COR-L47 (cell line): ENCODE measurements at regions not wholly inside any gene's neighbourhood (a gene's known extent, or its start where the extent isn't known, plus 50 kb on each side); places are given as distances from the start of the nearest gene placed in this dataset.
"Not testable (repeated sequence)": the region's sequence is repeated elsewhere in the genome, so short reads cannot be mapped to it uniquely, and the experiment has no call there.

Experiments used
- DNase-seq: peaks from one replicate; lab custom pipeline; 2025; lab: John Stamatoyannopoulos, UW

DNA sequence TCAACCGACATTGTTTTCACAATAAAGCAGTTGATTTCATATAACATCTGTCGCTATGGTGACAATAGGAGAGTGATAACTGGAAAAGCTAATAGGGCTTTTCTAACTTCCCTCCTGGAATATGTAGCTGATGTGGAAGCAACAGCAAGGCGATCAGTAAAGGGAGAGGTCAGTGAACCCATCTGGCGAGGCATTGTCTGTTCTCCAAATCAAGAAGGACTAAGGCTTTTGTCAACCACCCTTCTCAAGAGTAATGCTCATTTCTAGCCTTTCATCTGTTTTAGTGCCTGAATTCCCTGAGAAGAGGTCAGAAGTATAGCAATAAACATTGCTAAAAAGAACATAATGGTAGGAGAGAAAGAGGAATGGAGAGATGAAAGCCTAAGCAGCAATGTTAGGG lies 201.3 kb downstream of the AKAP7 start:
- DNase-seq = no peak

DNA sequence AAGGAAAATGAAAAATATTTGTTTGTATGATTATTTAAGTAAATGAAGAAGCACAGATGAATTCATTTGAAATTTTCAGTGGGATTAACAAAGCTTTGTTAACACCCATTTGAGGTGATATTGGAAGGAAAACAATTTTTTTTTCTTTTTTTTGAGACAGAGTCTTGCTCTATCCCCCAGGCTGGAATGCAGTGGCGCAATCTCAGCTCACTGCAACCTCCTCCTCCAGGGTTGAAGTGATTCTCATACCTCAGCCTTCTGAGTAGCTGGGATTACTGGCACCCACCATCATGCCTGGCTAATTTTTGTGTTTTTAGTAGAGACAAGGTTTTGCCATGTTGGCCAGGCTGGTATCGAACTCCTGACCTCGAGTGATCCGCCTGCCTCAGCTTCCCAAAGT lies 211.6 kb downstream of the AKAP7 start:
- not testable (repeated sequence) for DNase-seq

DNA sequence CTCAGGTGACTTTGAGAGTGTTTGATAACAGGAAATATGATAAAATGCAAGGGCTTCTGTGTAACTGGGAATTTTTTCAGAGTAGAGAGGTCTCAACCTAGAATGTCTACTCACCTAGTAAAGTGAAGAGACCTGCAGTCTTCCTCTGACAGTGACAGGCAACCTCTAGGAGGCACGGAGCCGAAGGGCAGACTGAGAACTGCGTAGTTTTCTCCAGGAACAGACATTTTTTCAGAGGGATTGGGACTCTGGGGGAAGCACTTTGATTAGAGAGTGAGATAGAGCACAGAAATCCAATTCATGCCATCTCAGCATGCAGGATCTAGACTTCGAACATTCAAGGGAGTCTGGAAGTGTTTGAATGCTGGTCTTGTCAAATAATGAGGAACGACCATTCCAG lies 213.3 kb downstream of the AKAP7 start:
- no peak for DNase-seq

DNA sequence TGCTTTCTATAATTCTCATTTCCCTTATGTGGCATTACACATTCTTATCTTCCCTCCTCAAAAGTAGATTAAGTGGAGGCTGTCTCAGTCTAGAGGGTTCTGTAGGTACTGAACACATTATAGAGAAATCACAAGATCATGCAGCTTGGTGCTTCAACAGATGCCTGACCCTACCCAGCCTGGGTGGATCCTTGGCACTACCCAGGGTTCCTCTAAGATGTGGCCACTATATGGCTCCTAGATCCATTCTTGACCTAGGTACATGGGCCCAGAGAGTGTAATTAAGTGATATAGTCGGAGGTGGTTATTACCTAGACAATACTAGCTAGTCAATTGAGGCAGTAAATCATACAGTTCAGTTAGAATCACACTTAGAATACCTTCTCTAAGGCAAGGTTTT lies 213.9 kb downstream of the AKAP7 start:
- no peak for DNase-seq

DNA sequence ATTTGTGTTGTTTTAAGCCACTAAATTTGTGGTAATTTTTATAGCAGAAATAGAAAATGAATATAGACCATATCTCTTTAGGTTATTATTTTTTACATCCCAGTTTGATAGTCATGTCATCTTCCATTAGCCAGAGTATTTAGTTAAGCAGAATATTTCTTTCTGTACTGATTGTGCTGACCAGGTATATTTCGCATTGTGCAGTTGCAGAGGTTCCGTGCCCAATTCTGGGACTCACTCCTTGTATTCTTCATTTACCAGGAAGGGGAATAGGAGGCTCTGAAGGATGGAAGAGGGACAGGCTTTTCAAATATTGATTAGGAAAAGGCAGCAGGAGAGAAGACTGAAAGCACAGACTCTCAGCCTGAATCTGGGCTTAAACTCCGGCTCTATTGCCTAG lies 217.8 kb downstream of the AKAP7 start:
- no peak for DNase-seq

DNA sequence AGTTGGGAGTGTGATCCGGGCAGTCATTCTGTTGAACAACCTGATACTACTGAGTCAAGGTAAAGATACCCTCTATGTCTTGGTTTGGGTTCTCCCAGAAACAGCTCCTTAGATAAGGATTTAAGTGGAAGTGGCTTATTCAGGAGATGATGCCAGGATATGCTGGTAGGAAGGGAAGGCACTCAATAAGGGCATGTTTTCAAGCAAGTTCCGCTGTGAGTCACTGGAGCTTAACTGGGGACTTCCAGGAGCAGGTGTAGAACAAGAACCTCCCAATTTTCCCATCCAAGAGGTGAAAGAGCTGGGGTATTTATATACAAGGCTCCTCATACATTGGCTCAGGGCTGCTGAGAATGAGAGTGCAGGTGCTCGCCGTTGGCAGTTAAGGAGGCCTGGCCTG lies 218.6 kb downstream of the AKAP7 start:
- no peak for DNase-seq

DNA sequence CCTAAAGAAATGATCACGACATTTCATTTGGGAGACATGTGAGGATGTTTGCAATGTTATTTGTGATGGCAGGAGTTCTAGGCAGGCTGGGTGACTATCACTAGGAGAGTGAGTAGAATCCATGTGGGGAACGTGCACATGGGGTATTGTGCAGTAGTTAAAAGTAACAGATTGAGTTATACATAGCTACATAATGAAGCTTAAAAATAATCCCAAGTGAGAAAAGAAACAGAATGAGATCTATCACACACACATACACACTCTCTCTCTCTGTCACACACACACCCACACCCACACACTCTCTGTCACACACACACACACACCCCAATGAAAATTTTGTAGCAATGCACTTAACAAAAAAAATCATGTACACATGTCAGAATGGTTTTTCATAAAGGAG lies 218.7 kb upstream of the ARG1 start:
- DNase-seq = no peak

DNA sequence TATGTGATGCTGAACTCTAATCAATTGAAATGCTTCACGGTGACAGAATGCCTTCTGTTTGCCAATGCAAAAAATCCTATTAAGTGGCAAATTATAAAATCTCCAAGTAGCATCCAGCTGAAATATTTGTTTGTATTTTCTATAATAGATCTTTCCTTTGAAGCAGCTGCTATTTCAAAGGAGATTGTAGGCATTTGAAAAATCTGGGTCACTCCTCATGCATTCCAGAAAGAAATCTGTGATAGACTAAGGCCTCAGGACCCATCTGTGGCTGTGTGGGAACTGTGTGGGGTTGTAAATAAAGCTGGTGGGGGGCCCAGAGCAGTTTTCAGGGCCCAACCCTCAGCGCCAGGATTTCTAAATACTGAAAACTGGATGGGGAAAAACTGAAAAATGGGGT lies 216.9 kb upstream of the ARG1 start:
- no peak for DNase-seq

DNA sequence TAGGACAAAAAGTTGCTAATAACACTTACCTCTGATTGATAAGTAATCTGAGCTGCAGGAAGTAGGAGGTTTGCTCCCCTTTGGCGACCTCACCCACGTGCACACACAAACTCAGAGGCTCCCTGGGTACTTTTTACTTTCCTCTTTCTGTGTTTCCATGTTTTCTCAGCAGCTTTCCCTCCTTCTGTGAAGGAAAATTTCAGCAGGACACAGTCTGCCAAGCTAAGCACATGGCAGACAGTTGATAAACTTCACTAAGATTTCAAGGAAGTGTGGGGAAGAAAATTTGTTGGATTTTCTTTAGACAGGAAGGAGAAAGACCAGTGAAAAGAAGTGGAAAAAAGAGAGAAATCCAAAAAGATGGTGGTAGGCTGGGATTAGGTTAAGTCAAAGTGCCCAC lies 215.5 kb upstream of the ARG1 start:
- no peak for DNase-seq

DNA sequence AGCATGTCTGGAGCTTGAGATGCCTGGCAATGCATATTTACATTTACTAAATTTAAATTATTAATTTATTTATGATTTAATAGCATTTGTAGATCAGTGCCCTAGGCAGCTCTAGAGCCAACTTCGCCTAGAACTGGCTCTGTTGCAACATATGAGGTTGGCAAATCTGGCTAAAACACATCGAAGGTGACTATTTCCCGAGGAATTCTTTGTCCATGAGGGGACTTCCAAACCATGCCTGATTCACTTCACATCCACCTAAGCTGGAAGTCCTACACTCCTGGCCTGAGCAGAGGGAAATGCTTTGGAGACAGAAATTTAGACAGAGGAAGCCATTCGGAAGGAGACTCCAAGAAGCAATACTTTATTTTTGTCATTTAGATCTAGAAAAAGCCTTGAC lies 211.0 kb upstream of the ARG1 start:
- no peak for DNase-seq

DNA sequence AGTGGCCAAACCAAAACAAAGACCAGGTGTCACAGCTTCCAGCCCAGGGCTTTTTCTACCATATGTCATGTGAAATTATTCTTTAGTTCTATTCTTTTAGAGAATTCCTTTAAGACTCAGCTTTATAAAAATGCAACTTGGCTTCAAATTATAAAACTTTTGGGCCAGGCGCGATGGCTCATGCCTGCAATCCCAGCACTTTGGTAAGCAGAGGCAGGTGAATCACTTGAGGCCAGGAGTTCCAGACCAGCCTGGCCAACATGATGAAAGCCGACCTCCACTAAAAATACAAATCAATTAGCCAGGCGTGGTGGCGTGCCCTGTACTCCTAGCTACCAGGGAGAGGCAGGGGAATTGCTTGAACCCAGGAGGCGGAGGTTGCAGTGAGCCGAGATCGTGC lies 210.3 kb upstream of the ARG1 start:
- no peak for DNase-seq

DNA sequence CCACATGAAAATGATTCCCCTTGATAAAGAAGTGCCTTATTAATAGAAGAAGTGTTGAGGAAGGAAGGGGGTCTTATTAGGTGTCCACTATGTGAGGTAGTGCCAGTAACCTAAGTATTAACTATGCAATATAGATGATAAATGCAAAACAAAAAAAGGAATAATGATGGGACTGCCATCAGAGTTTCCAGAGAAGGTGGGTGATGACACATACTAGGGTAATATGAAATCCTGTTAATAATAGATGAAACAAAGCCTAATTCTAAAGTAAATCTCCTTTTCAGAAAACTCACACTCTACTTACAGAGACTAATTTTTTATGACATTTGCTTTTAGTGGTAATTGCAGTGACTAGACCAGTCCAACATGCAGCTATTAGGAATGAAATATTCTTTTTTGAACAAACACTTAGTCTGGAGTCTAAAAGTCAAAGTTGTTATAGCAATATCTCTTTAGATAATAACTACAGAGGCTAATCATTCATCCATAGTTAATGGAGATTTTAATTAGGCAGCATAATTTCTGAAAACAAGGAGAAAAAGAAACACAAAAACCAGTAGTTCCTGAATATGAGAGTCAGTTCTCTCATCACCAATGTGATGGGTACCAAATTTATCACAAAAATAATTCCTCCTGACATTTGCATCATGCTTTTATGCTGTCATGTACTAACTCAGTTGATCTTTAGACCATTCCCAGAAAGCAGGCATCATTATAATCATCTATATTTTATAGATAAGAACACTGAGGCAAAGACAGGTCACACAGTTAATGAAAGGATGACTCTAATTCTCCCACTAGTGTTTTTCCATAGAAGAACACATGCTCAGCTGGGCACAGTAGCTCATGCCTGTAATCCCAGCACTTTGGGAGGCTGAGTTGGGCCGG lies 208.8 kb upstream of the ARG1 start:
- DNase-seq = no peak

DNA sequence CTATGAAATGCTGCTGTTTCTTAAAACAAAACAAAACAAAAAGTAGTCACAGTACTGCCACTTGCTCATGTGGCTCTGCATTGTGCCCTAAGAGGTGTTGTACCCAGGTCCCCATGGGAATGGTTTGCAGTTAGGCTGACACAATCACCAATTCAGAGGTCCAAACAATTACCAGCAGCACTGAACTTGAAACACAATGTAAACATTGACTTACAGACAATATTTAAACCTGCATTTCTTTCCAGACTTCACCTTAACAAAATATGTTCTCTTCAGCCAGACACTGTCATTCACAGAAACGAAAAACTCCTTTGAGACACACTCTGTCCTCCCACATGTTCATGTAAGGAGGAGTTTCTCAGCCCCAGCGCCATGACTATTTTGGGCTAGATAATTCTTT lies 206.8 kb upstream of the ARG1 start:
- no peak for DNase-seq

DNA sequence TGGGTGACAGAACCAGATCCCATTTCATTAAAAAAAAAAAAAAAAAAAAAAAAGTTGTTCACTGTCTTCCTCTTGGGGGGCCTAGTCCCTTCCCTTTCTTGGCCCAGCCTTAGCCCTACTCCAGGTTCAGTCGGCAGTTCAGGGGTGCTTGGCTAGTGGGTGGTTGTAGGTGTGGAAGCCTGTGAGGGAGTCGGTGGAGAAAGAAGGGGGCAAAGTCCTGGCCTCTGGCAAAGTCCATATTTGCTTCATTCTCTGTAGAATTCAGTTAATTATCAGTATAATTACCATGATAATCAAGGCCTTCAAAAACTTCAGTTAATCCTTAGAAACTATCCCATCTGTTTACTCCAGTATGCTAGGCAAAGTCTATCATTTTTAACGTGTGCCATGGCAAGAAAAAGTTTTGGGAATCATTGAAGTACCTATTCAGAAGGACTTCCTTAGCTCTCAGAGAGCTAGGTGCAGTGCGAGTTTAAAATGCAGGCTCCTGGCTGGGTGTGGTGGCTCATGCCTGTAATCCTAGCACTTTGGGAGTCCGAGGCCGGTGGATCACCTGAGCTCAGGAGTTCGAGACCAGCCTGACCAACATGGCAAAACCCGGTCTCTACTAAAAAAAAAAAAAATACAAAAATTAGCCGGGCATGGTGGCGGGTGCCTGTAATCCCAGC lies 205.7 kb upstream of the ARG1 start:
- DNase-seq = no peak

DNA sequence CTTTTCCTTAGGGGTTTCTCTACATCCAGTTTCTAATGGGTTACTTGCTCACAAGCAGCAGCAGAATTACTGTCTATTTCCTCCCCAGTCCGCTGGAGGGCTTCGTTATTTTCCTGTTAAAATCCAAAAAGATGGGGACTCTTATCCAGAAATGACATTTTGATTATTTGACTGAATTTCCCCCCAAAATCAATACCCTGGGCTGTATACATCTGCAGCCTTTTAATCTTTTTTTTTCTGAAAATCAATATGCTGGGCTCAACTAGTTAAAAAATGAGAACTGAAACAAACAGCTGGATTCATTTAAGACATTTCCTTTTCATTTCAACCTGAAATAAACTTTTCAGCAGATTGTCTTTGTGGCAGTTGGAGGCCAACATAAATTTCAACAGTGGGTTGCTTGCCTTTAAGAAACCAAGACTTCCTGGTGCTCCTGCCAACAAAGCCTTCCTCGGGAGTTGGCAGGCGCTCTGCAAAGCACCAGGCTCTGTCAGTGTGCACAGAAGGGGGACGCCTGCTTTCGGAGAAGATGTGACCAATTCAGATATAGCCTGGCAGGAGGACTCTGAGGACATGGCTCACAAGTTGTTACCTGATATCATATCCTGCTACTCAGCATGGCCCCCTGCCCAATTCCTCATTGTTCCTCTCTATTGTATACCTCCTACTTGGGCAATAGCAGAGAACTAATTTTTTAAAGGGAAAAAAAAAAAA lies 204.7 kb upstream of the ARG1 start:
- peak; percentile 83 for DNase-seq

DNA sequence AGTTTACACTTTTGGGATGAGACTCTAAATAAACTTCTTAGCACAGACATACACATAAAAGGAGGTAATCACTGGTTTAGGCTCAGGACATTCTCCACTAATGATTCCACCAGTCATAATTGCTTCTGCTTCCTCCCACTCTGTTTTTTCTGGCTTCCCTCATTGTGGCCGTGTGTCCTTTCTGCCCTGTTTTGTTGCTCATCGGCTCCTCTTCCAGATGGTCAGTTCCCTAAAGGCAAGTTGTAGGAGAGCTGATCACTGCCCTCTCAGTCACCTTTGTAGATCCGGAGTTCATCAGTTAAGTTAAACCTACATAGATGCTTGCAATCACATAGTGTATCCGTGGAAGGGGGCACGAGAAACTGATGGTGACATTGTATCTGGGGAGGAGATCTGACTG lies 200.5 kb upstream of the ARG1 start:
- no peak for DNase-seq

DNA sequence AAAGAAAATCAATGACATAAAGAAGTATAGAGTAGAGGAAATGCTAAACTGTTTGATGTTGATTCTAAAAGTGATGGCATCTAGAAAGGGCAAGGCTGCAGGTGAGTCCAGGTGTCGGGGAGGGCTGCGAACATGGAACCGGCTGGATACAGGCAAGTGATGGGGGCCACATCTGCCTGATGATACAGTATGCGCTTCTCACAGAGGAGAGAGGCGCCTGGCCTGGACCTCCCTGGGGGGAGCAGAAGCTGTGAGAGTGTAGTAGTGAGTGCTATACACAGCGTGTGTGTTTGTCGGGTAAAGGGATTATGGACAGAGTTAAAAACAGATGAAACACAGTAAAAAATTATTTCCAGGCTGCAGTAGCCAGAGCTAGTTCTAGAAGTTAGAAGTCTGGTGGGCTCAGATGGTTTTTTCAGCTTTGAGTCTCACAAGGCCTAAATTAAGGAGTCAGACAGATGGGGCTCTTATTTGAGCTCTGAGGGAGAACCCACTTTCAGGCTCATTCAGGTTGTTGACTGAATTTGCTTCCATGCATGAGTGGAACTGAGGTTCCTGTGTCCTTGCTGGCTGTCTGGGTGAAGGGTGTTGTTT lies 195.8 kb upstream of the ARG1 start:
- DNase-seq = no peak

DNA sequence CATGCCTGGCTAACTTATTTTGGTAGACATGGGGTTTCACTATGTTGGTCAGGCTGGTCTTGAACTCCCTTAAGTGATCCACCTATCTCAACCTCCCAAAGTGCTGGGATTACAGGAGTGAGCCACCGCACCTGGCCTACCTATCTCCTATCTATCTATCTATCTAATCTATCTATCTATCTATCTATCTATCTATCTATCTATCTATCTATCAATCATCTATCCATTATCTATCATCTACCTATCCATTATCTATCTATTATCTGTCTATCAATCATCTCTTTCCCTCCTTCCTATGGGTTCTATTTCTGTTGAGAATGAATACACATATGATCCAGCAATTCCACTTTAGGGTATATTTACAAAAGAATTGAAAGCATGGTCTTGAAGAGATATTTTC lies 194.2 kb upstream of the ARG1 start:
- no peak for DNase-seq

DNA sequence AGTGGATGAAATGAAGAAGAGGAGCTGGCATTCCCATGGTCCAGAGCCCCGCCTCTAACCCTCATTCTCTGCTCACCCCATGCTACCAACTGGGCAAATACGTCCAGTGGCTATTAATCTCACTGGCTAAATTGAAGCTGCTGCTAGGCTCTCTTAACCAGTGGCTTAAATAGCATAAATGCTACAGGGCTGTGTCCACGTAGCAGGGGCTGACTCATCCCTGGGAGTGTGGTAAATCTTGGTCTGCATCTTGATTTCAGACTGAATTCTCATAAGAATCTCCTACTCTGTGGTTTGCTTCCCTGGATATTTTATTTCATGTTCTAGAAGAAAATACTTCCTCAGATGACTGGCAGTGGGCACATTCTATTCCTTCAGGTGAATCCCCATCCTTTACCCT lies 193.1 kb upstream of the ARG1 start:
- no peak for DNase-seq

DNA sequence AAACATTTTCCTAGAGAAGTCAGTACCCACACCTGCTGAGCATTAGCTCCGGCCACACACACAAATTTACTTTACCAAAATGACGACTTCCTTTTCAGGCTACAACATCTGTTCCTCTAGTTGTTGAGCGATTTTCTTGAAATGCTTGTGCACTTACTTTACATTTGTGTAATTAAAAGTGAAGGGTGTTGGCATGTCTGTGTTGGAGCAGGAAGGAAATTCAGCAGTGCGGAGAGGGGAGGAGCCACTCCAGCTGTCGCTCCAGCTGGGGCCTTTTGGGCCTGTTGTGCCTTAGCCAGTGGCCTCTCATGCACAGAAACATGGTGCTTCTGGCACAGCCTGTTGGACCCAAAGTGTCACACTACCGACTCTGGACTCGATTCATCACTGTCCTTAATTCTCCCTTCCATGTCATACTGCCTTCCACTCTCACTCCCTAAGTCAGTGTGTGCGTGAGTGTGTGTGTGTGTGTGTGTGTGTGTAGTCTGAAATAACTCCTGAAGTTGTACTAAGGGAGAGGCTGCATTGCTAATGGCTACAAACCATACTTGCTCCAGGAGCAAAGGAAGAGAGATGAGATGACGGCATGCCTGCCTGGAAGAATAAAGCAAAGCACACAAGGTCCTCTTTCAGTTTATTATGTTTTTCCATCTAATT lies 191.8 kb upstream of the ARG1 start:
- DNase-seq = no peak

DNA sequence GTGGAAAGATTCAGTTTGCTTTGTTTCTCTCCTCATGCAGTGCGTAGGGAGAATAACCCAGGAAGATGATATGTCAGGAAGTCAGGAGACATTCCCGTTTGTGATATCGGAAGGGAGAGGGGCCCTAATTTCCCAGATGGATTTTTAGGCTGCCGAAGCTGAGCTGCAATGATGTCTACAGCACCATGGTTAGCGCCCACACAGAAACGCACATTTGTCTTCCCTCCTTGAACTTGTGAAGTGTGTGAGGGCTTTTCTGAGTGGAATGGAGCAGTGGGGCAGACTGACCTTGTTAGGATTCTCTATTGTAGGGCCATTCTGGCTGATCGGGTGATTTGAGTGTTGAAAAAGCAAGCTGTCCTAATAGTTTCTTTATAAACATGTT lies 191.3 kb upstream of the ARG1 start:
- no peak for DNase-seq

DNA sequence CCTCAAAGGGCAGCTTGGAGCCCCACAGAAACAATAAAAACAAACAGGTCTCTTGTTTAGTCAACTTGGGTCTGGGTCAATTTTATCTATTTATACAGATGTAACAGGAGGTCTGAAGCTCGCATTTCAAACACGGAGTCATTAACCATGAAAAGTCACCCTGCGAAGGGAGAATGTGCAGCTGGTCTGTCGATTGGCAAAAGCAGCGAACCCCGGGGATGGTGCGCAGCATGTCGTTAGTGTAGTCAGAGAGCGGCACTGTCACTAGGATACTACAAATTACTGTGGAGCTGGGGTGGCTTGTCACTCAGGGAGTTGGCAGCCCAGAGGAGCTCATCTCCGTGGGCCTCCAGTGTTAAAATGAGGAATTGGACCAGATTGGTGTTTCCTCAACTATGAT lies 190.4 kb upstream of the ARG1 start:
- DNase-seq = peak; percentile 76
